Activated gamma-delta T cell treated with anti-CD3 and anti-CD28 coated beads, Interleukin-2, amount 50 U/mL, for 16 hours (primary cell): ENCODE measurements at regions not wholly inside any gene's neighbourhood (a gene's known extent, or its start where the extent isn't known, plus 50 kb on each side); places are given as distances from the start of the nearest gene placed in this dataset.
"Not testable (repeated sequence)": the region's sequence is repeated elsewhere in the genome, so short reads cannot be mapped to it uniquely, and the experiment has no call there.

Experiments
- DNase-seq: peaks from one replicate; pipeline ENCODE4 v3.0.0-alpha.2; 2020; ENCODE audit warnings: low read depth

GRCh38 chr13:90331974-90332373 lies 1015.5 kb upstream of the MIR17HG start:
- no peak for DNase-seq

- no peak for DNase-seq
Observed at GRCh38 chr13:90336507-90336906, 1011.0 kb upstream of the MIR17HG start.

GRCh38 chr13:90341348-90341747 lies 1006.1 kb upstream of the MIR17HG start:
- DNase-seq, result not testable (repeated sequence)

- not testable (repeated sequence) for DNase-seq
Observed at GRCh38 chr13:90348477-90349136, 998.9 kb upstream of the MIR17HG start.

GRCh38 chr13:90352763-90353162 lies 994.7 kb upstream of the MIR17HG start:
- no peak for DNase-seq

GRCh38 chr13:90355162-90355751 lies 992.2 kb upstream of the MIR17HG start:
- no peak for DNase-seq

GRCh38 chr13:90360785-90361184 lies 986.7 kb upstream of the MIR17HG start:
- no peak for DNase-seq

- no peak for DNase-seq
Observed at GRCh38 chr13:90362707-90363106, 984.8 kb upstream of the MIR17HG start.

- DNase-seq, result no peak
Observed at GRCh38 chr13:90365130-90365529, 982.4 kb upstream of the MIR17HG start.

- DNase-seq, result no peak
Observed at GRCh38 chr13:90374168-90374567, 973.3 kb upstream of the MIR17HG start.

- no peak for DNase-seq
Observed at GRCh38 chr13:90375851-90376250, 971.6 kb upstream of the MIR17HG start.

- DNase-seq, result no peak
Observed at GRCh38 chr13:90382425-90382824, 965.1 kb upstream of the MIR17HG start.

- DNase-seq, result no peak
Observed at GRCh38 chr13:90385781-90386489, 961.6 kb upstream of the MIR17HG start.

GRCh38 chr13:90388887-90389452 lies 958.5 kb upstream of the MIR17HG start:
- DNase-seq, result no peak

- DNase-seq, result no peak
Observed at GRCh38 chr13:90389537-90389936, 958.0 kb upstream of the MIR17HG start.

- DNase-seq, result no peak
Observed at GRCh38 chr13:90393408-90393807, 954.1 kb upstream of the MIR17HG start.

- no peak for DNase-seq
Observed at GRCh38 chr13:90395348-90395747, 952.1 kb upstream of the MIR17HG start.

- no peak for DNase-seq
Observed at GRCh38 chr13:90395846-90396245, 951.6 kb upstream of the MIR17HG start.

- DNase-seq, result no peak
Observed at GRCh38 chr13:90396266-90396665, 951.2 kb upstream of the MIR17HG start.

- DNase-seq, result no peak
Observed at GRCh38 chr13:90397503-90397902, 950.0 kb upstream of the MIR17HG start.

- DNase-seq, result no peak
Observed at GRCh38 chr13:90400372-90400771, 947.1 kb upstream of the MIR17HG start.

- no peak for DNase-seq
Observed at GRCh38 chr13:90401150-90401549, 946.3 kb upstream of the MIR17HG start.

GRCh38 chr13:90402102-90402501 lies 945.4 kb upstream of the MIR17HG start:
- no peak for DNase-seq
